Right lobe of liver (tissue), 4 donors: ENCODE measurements at regions not wholly inside any gene's neighbourhood (a gene's known extent, or its start where the extent isn't known, plus 50 kb on each side); places are given as distances from the start of the nearest gene placed in this dataset.
"Not testable (repeated sequence)": the region's sequence is repeated elsewhere in the genome, so short reads cannot be mapped to it uniquely, and the experiment has no call there.

Experiments
- POLR2A ChIP-seq: fragments of 450-650 bp; IDR thresholded peaks from one replicate; pipeline ENCODE4 v1.6.1; 2017; ENCODE audit warnings: antibody characterized with exemption, mild to moderate bottlenecking
- TF ChIP-seq, protein P1 (sequence below), 4 donors: fragments of 200-600 bp in 3 of 4; fragments of 450-650 bp in 1 of 4; IDR thresholded peaks; one replicate each; pipeline versions ENCODE4 v1.5.1 to v1.8.0; 2016 to 2022; ENCODE audit warnings: antibody characterized with exemption in 4 of 4, mild to moderate bottlenecking in 2 of 4
- donor health status: DM: no; HTN: no; CAD: no.
- donor health status: DM: no; HTN: no; CAD: no.
- donor health status: DM: no; HTN: yes; CAD: no.

DNA sequence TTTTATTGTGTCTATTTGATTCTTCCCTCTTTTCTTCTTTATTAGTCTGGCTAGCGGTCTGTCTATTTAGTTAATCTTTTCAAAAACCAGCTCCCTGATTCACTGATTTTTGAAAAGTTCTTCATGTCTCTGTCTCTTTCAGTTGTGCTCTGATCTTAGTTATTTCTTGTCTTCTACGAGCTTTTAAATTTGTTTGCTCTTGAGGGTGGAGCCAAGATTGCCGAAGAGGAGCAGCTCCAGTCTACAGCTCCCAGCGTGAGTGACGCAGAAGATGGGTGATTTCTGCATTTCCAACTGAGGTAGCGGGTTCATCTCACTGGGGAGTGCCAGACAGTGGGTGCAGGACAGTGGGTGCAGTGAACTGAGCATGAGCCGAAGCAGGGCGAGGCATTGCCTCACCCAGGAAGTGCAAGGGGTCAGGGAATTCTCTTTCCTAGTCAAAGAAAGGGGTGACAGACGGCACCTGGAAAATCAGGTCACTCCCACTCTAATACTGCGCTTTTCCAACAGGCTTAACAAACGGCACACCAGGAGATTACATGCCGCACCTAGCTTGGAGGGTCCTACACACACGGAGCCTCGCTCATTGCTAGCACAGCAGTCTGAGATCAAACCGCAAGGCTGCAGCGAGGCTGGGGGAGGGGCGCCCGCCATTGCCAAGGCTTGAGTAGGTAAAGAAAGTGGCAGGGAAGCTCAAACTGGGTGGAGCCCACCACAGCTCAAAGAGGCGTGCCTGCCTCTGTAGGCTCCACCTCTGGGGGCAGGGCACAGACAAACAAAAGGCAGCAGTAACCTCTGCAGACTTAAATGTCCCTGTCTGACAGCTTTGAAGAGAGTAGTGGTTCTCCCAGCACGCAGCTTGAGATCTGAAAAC is 220.6 kb upstream of the IRAK1BP1 start:
- TF ChIP-seq, protein P1, sequence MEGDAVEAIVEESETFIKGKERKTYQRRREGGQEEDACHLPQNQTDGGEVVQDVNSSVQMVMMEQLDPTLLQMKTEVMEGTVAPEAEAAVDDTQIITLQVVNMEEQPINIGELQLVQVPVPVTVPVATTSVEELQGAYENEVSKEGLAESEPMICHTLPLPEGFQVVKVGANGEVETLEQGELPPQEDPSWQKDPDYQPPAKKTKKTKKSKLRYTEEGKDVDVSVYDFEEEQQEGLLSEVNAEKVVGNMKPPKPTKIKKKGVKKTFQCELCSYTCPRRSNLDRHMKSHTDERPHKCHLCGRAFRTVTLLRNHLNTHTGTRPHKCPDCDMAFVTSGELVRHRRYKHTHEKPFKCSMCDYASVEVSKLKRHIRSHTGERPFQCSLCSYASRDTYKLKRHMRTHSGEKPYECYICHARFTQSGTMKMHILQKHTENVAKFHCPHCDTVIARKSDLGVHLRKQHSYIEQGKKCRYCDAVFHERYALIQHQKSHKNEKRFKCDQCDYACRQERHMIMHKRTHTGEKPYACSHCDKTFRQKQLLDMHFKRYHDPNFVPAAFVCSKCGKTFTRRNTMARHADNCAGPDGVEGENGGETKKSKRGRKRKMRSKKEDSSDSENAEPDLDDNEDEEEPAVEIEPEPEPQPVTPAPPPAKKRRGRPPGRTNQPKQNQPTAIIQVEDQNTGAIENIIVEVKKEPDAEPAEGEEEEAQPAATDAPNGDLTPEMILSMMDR (IDR thresholded peaks at IDR 0.05) = not testable (repeated sequence)
- not testable (repeated sequence) for TF ChIP-seq POLR2A
